IMR-90 (cell line): ENCODE measurements at regions not wholly inside any gene's neighbourhood (a gene's known extent, or its start where the extent isn't known, plus 50 kb on each side); places are given as distances from the start of the nearest gene placed in this dataset.

Experiments
- ATAC-seq: fragments of 200-7000 bp; cut with Tn5 transposase; 2 replicates; pipeline ENCODE4 v1.9.1; 2020; ENCODE audit warnings: low read depth, mild to moderate bottlenecking, moderate library complexity
- BruUV-seq: library from RNA; stranded (reverse); fragments of 400-500 nt; replicated peaks from 2 replicates; lab custom pipeline; 2021; lab: Mats Ljungman, UMichigan
- CTCF ChIA-PET: fragments of 300-600 bp; formaldehyde crosslinking; extraction: SDS; loops from one replicate; lab custom pipeline; 2021; ENCODE audit warnings: antibody characterized with exemption; lab: Yijun Ruan, JAX
- POLR2A ChIA-PET: fragments of 300-600 bp; sonication (Branson Sonifier 250); formaldehyde crosslinking; loops from one replicate; lab custom pipeline; 2022; ENCODE audit warnings: antibody characterized with exemption; ENCODE audit not compliant: unreplicated experiment; lab: Charles Lee
- DNase-seq: peaks from one replicate; pipeline ENCODE4 v3.0.0; 2013
- H2AFZ ChIP-seq: replicated peaks from 2 replicates; pipeline ENCODE3; 2013; ENCODE audit warnings: low read length, mild to moderate bottlenecking; ENCODE audit not compliant: poor library complexity
- H2AK5ac ChIP-seq: 2 replicates; pipeline ENCODE4 v1.6.1; 2013; ENCODE audit warnings: low read depth, low read length, inconsistent platforms
- H2AK9ac ChIP-seq: replicated peaks from 2 replicates; pipeline ENCODE3; 2013; ENCODE audit warnings: mild to moderate bottlenecking, low read depth, low read length, moderate library complexity; ENCODE audit not compliant: poor library complexity
- H2BK120ac ChIP-seq: 2 replicates; pipeline ENCODE4 v1.6.1; 2013; ENCODE audit warnings: low read depth, low read length, inconsistent platforms
- H2BK15ac ChIP-seq: 3 replicates; pipeline ENCODE4 v1.6.1; 2013; ENCODE audit warnings: low read depth, low read length, inconsistent platforms
- H2BK20ac ChIP-seq: 2 replicates; pipeline ENCODE4 v1.6.1; 2013; ENCODE audit warnings: low read depth, mild to moderate bottlenecking, inconsistent platforms, low read length, moderate library complexity
- H2BK5ac ChIP-seq: 2 replicates; pipeline ENCODE4 v1.6.1; 2013; ENCODE audit warnings: mild to moderate bottlenecking, low read depth, low read length, inconsistent platforms; ENCODE audit not compliant: poor library complexity, severe bottlenecking
- H3K14ac ChIP-seq: replicated peaks from 2 replicates; pipeline ENCODE4 v1.6.1; 2013; ENCODE audit warnings: low read depth, low read length, inconsistent platforms
- H3K18ac ChIP-seq: 2 replicates; pipeline ENCODE4 v1.6.1; 2013; ENCODE audit warnings: low read depth, low read length, control low read depth
- H3K23ac ChIP-seq: 2 replicates; pipeline ENCODE4 v1.6.1; 2013; ENCODE audit warnings: low read depth, low read length, inconsistent platforms
- H3K27ac ChIP-seq: 2 replicates; pipeline ENCODE4 v1.5.1; 2013; ENCODE audit warnings: mild to moderate bottlenecking, control low read depth, low read length; ENCODE audit not compliant: insufficient read depth
- H3K27me3 ChIP-seq: 2 replicates; pipeline ENCODE4 v1.6.1; 2013; ENCODE audit warnings: low read length; ENCODE audit not compliant: control insufficient read depth, insufficient read depth
- H3K36me3 ChIP-seq: 2 replicates; pipeline ENCODE4 v1.6.1; 2013; ENCODE audit warnings: low read length, mixed read lengths; ENCODE audit not compliant: control insufficient read depth, insufficient read depth
- H3K4ac ChIP-seq: 2 replicates; pipeline ENCODE4 v1.6.1; 2013; ENCODE audit warnings: low read depth, low read length, inconsistent platforms
- H3K4me1 ChIP-seq: 2 replicates; pipeline ENCODE4 v1.6.1; 2013; ENCODE audit warnings: low read length, mixed read lengths; ENCODE audit not compliant: control insufficient read depth, insufficient read depth
- H3K4me2 ChIP-seq: 2 replicates; pipeline ENCODE4 v1.6.1; 2013; ENCODE audit warnings: low read depth, mild to moderate bottlenecking, control low read depth, low read length, moderate library complexity
- H3K4me3 ChIP-seq: 2 replicates; pipeline ENCODE4 v1.5.1; 2013; ENCODE audit warnings: low read depth, mild to moderate bottlenecking, control low read depth, low read length, moderate library complexity; ENCODE audit not compliant: insufficient read depth
- H3K56ac ChIP-seq: 2 replicates; pipeline ENCODE4 v1.6.1; 2013; ENCODE audit warnings: low read length, inconsistent platforms; ENCODE audit not compliant: insufficient read depth; ENCODE audit errors: extremely low read depth
- H3K79me1 ChIP-seq, 2 experiments: 2 replicates each; pipeline ENCODE4 v1.6.1; 2013; ENCODE audit warnings: low read length in 2 of 2, inconsistent platforms in 1 of 2, low read depth in 1 of 2
- H3K9ac ChIP-seq: 2 replicates; pipeline ENCODE4 v1.6.1; 2013; ENCODE audit warnings: low read depth, low read length, control low read depth
- H3K9me1 ChIP-seq: 2 replicates; pipeline ENCODE4 v1.6.1; 2013; ENCODE audit warnings: low read length, inconsistent platforms; ENCODE audit not compliant: insufficient read depth
- H3K9me3 ChIP-seq: 2 replicates; pipeline ENCODE4 v1.6.1; 2013; ENCODE audit warnings: low read length; ENCODE audit not compliant: control insufficient read depth, insufficient read depth
- H4K20me1 ChIP-seq: 2 replicates; pipeline ENCODE4 v1.6.1; 2013; ENCODE audit warnings: low read length, inconsistent platforms; ENCODE audit not compliant: insufficient read depth
- H4K5ac ChIP-seq: 2 replicates; pipeline ENCODE4 v1.6.1; 2013; ENCODE audit warnings: mild to moderate bottlenecking, low read depth, low read length, control low read depth
- H4K8ac ChIP-seq, 2 experiments: 2 replicates each; pipeline ENCODE4 v1.6.1; 2013; ENCODE audit warnings: low read depth in 2 of 2, low read length in 2 of 2, control low read depth in 1 of 2, inconsistent platforms in 1 of 2
- H4K91ac ChIP-seq: 2 replicates; pipeline ENCODE4 v1.6.1; 2013; ENCODE audit warnings: low read depth, low read length, inconsistent platforms; ENCODE audit not compliant: insufficient read depth
- BHLHE40 ChIP-seq: fragments of 150-350 bp; IDR thresholded peaks from 2 replicates; pipeline ENCODE4 v1.6.1; 2016; ENCODE audit warnings: mild to moderate bottlenecking, low read depth, low read length
- CEBPB ChIP-seq: IDR thresholded peaks from 2 replicates; pipeline ENCODE4 v1.6.1; 2012; ENCODE audit warnings: low read depth, low read length, improper control_type of control experiment
- CHD1 ChIP-seq: IDR thresholded peaks from 2 replicates; pipeline ENCODE4 v1.6.1; 2012; ENCODE audit warnings: low read depth, low read length, improper control_type of control experiment
- CTCF ChIP-seq: conservative IDR thresholded peaks from 2 replicates; pipeline ENCODE4 v1.5.1; 2012; ENCODE audit warnings: mild to moderate bottlenecking, low read depth, low read length, improper control_type of control experiment
- ELK1 ChIP-seq: fragments of 150-350 bp; IDR thresholded peaks from 2 replicates; pipeline ENCODE4 v1.6.1; 2016; ENCODE audit warnings: low read depth, mild to moderate bottlenecking, low read length, moderate library complexity, borderline replicate concordance
- FOS ChIP-seq: fragments of 150-350 bp; IDR thresholded peaks from 2 replicates; pipeline ENCODE4 v1.6.1; 2016; ENCODE audit warnings: low read depth, low read length
- MAFK ChIP-seq: IDR thresholded peaks from 2 replicates; pipeline ENCODE4 v1.6.1; 2012; ENCODE audit warnings: low read depth, low read length, improper control_type of control experiment
- MAZ ChIP-seq: IDR thresholded peaks from 2 replicates; pipeline ENCODE4 v1.6.1; 2012; ENCODE audit warnings: low read depth, mild to moderate bottlenecking, low read length, improper control_type of control experiment, moderate library complexity, borderline replicate concordance
- MXI1 ChIP-seq: IDR thresholded peaks from 2 replicates; pipeline ENCODE4 v1.6.1; 2012; ENCODE audit warnings: low read depth, mild to moderate bottlenecking, low read length, moderate library complexity, borderline replicate concordance
- NFE2L2 ChIP-seq: fragments of 150-350 bp; IDR thresholded peaks from 2 replicates; pipeline ENCODE4 v1.6.1; 2016; ENCODE audit warnings: low read depth, mild to moderate bottlenecking, low read length
- POLR2A ChIP-seq: IDR thresholded peaks from 2 replicates; pipeline ENCODE4 v1.6.1; 2012; ENCODE audit warnings: mild to moderate bottlenecking, low read depth, low read length
- RAD21 ChIP-seq: IDR thresholded peaks from 2 replicates; pipeline ENCODE4 v1.6.1; 2012; ENCODE audit warnings: low read length, improper control_type of control experiment
- RCOR1 ChIP-seq: IDR thresholded peaks from 2 replicates; pipeline ENCODE4 v1.6.1; 2012; ENCODE audit warnings: mild to moderate bottlenecking, low read length, improper control_type of control experiment; ENCODE audit not compliant: insufficient replicate concordance
- RFX5 ChIP-seq: IDR thresholded peaks from 2 replicates; pipeline ENCODE4 v1.8.0; 2012; ENCODE audit warnings: low read depth, mild to moderate bottlenecking, low read length, moderate library complexity
- SMC3 ChIP-seq: fragments of 150-350 bp; IDR thresholded peaks from 2 replicates; pipeline ENCODE4 v1.6.1; 2016; ENCODE audit warnings: low read depth, mild to moderate bottlenecking, antibody characterized with exemption, low read length, moderate library complexity
- USF2 ChIP-seq: fragments of 150-350 bp; IDR thresholded peaks from 2 replicates; pipeline ENCODE4 v1.6.1; 2017; ENCODE audit warnings: mild to moderate bottlenecking, antibody characterized with exemption, low read length, low read depth
- WGBS, 2 experiments: methylation state at CpG; one replicate each; pipeline versions ENCODE4 v1.1.5 to v1.1.7; 2013; ENCODE audit warnings: missing lambda C conversion rate in 2 of 2; ENCODE audit not compliant: insufficient read length in 1 of 2; ENCODE audit errors: extremely low coverage in 2 of 2; 5-methylcytosine and 5-hydroxymethylcytosine counted together
- dilution Hi-C: fragments of 300-500 bp; cut with HindIII; formaldehyde crosslinking; loops from one replicate; pipeline ENCODE4 v1.14.3; 2018; ENCODE audit warnings: low sequenced_read_pairs; ENCODE audit not compliant: unreplicated experiment
- in situ Hi-C: fragments of 300-500 bp; cut with MboI; formaldehyde crosslinking; loops from 3 replicates; pipeline ENCODE4 v1.14.3; 2019; ENCODE audit warnings: low sequenced_read_pairs, inconsistent platforms, mixed read lengths
- intact Hi-C: fragments of 100-400 bp; cut with micrococcal nuclease; formaldehyde crosslinking; loops from 2 replicates; pipeline ENCODE4 v1.10.0; 2022

- in situ Hi-C loops: no loop called here
Measured at GRCh38 chr4:154024097-154024694, 235.3 kb upstream of the SFRP2 start.

More at GRCh38 chr4:154024097-154024694, 235.3 kb upstream of the SFRP2 start:
- no peaks in the 10 kb centered on the region for H4K20me1 ChIP-seq
- ChIA-PET POLR2A (no interaction called here), CTCF (no interaction called here)
- WGBS, 2 experiments: 20% methylated on average over 1 of the region's 11 CpGs; no CpG with 5 or more reads in 1 of the 2 experiments
- H3K4me3 ChIP-seq: no peak overlapping the region
- H2BK120ac ChIP-seq: no peak overlapping the region
- no TSS peak for BruUV-seq
- H3K4me2 ChIP-seq: no peak overlapping the region
- H2BK5ac ChIP-seq: no peak overlapping the region
- no peaks in the 10 kb centered on the region for H3K9me1 ChIP-seq
- H2AK9ac ChIP-seq: no peak overlapping the region
- no peak overlapping the region for H3K14ac ChIP-seq
- no peak overlapping the region for H2AFZ ChIP-seq
- no peak for TF ChIP-seq ELK1
- TF ChIP-seq RFX5: no peak
- no peak for TF ChIP-seq MAZ
- no peak for TF ChIP-seq RAD21
- no peak for TF ChIP-seq RCOR1
- no peak for TF ChIP-seq BHLHE40
- TF ChIP-seq CHD1: no peak
- no peak for TF ChIP-seq CEBPB
- TF ChIP-seq USF2: no peak
- TF ChIP-seq NFE2L2: no peak
- TF ChIP-seq POLR2A: no peak
- no peak for TF ChIP-seq MXI1
- no peak for TF ChIP-seq FOS
- TF ChIP-seq CTCF: no peak
- no peak for TF ChIP-seq SMC3
- TF ChIP-seq MAFK: no peak
- no peak overlapping the region for H3K23ac ChIP-seq
- dilution Hi-C loops (no loop called here), intact Hi-C loops (no loop called here)
- H3K4ac ChIP-seq: no peak overlapping the region
- no peaks in the 10 kb centered on the region for H3K27me3 ChIP-seq
- H3K56ac ChIP-seq: no peak overlapping the region
- H2AK5ac ChIP-seq: no peak overlapping the region
- H4K8ac ChIP-seq: no peak overlapping the region
- no peak overlapping the region for H3K9ac ChIP-seq
- H2BK20ac ChIP-seq: no peak overlapping the region
- H2BK15ac ChIP-seq: no peak overlapping the region
- peaks cover 5% of the 10 kb centered on the region for H3K9me3 ChIP-seq
- no peaks in the 10 kb centered on the region for H3K79me1 ChIP-seq
- H3K36me3 ChIP-seq: no peaks in the 10 kb centered on the region
- DNase-seq (no peak), ATAC-seq (no peak)
- H3K27ac ChIP-seq: no peak overlapping the region
- H3K4me1 ChIP-seq: no peaks in the 10 kb centered on the region
- no peak overlapping the region for H3K18ac ChIP-seq
- no peak overlapping the region for H4K5ac ChIP-seq
- no peak overlapping the region for H4K91ac ChIP-seq
